Heart left ventricle (tissue), 16 donors: ENCODE measurements at regions not wholly inside any gene's neighbourhood (a gene's known extent, or its start where the extent isn't known, plus 50 kb on each side); places are given as distances from the start of the nearest gene placed in this dataset.

Experiments
- ATAC-seq, 4 donors: fragments of 200-7000 bp; cut with Tn5 transposase; one replicate each; pipeline ENCODE4 v1.9.1; 2020 to 2022; ENCODE audit warnings: moderate library complexity in 4 of 4, mild to moderate bottlenecking in 3 of 4, moderate number of reproducible peaks in 1 of 4
- DNase-seq, 5 donors: peaks; one replicate each; pipeline ENCODE4 v3.0.0-alpha.2; 2020
- H3K27ac ChIP-seq, 12 donors: fragments of 200-600 bp; sonication (generic) in 4 of 12; one replicate each; pipeline versions ENCODE4 v1.5.0 to v1.8.0; 2016 to 2022; ENCODE audit warnings: mild to moderate bottlenecking in 2 of 12
- H3K27me3 ChIP-seq, 9 donors: fragments of 200-600 bp; sonication (generic) in 2 of 9; one replicate each; pipeline versions ENCODE4 v1.5.1 to v1.8.0; 2016 to 2022; ENCODE audit warnings: mild to moderate bottlenecking in 3 of 9
- H3K36me3 ChIP-seq, 9 donors: fragments of 200-600 bp; sonication (generic) in 2 of 9; one replicate each; pipeline versions ENCODE4 v1.5.0 to v1.8.0; 2018 to 2022; ENCODE audit warnings: mild to moderate bottlenecking in 2 of 9
- H3K4me1 ChIP-seq, 12 donors: fragments of 200-600 bp; sonication (generic) in 4 of 12; one replicate each; pipeline versions ENCODE4 v1.5.0 to v1.8.0; 2016 to 2022; ENCODE audit warnings: mild to moderate bottlenecking in 3 of 12
- H3K4me3 ChIP-seq, 12 donors: fragments of 200-600 bp; sonication (generic) in 4 of 12; one replicate each; pipeline versions ENCODE4 v1.5.0 to v1.8.0; 2017 to 2022; ENCODE audit warnings: mild to moderate bottlenecking in 9 of 12, moderate library complexity in 4 of 12
- H3K9me3 ChIP-seq, 12 donors: fragments of 200-600 bp; sonication (generic) in 4 of 12; one replicate each; pipeline versions ENCODE4 v1.5.0 to v1.8.0; 2016 to 2022; ENCODE audit warnings: mild to moderate bottlenecking in 1 of 12
- POLR2A ChIP-seq, 2 donors: fragments of 450-650 bp; IDR thresholded peaks; one replicate each; pipeline ENCODE4 v1.6.1; 2017; ENCODE audit warnings: antibody characterized with exemption in 2 of 2, mild to moderate bottlenecking in 2 of 2, moderate library complexity in 2 of 2
- WGBS, 4 donors: extraction: QIAGEN DNeasy Blood & Tissue Kit in 2 of 4; methylation state at CpG; one replicate each; pipeline versions ENCODE4 v1.1.5 to v1.1.7; 2013 to 2018; 5-methylcytosine and 5-hydroxymethylcytosine counted together
- intact Hi-C, 10 donors: fragments of 100-400 bp; cut with DNase I; formaldehyde crosslinking; loops; one replicate each; pipeline versions ENCODE4 v1.11.1 to v1.14.2; 2022
- TF ChIP-seq, protein P1 (sequence below), 12 donors: fragments of 200-600 bp; sonication (generic) in 4 of 12; IDR thresholded peaks; one replicate each; pipeline versions ENCODE4 v1.5.0 to v1.8.0; 2018 to 2022; ENCODE audit warnings: antibody characterized with exemption in 12 of 12, mild to moderate bottlenecking in 5 of 12
- donor health status: ischemic (EF 13 %, LVEDD 7.1; RV severe dilation, severe dysfunction).
- donor health status: healthy with polysubstance abuse.
- donor health status: DM: no; HTN: yes; CAD: no.
- donor health status: DM: no; HTN: no; CAD: no.
- donor health status: ischemic (EF 25% LVEDD 6.9; RV normal size, moderate dysfunction).
- donor health status: ischemic (EF 25% LVEDD 5.7; RV mildly dilated, moderate dysfunction).
- donor health status: healthy.
- donor health status: DM: yes; HTN: yes; CAD: no.
- donor health status: ischemic (EF 35%, LVEDD 5.7; RV mildly dilated, moderate dysfunction).
- donor health status: nonischemic (EF 11% LVEDD 7.7; RV severe dilation, severe dysfunction).
- donor health status: DM: yes; HTN: yes; CAD: no.
- donor health status: PGD.
- donor health status: ischemic (EF 29% LVEDD 5.4; RV normal size, mild dysfunction).
- donor health status: nonischemic (EF 23%, LVEDD 6.1; RV moderate dilation, normal function).

DNA sequence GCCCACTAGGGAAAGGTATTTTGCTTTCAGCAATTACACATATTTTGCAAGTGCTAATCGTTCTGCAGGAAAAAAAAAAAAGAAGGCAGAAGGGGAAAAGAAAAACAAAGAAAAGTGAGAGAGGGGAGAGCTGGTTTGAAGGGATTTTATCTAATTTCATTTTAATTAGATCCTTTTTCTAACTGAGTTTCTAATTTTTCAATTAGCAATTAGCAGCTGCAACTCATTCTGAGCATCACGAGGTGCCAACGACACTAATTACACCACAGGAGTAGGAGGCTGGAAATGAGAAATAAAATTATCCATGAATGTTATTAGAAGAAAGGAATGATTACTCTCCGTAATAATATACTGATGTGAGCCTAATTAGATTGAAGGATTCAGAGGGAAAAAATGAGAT lies 481.0 kb upstream of the CAMK1G start:
- intact Hi-C loops: no loop called here
- no peak overlapping the region for H3K4me3 ChIP-seq
- H3K27ac ChIP-seq: no peak overlapping the region
- TF ChIP-seq, protein P1, sequence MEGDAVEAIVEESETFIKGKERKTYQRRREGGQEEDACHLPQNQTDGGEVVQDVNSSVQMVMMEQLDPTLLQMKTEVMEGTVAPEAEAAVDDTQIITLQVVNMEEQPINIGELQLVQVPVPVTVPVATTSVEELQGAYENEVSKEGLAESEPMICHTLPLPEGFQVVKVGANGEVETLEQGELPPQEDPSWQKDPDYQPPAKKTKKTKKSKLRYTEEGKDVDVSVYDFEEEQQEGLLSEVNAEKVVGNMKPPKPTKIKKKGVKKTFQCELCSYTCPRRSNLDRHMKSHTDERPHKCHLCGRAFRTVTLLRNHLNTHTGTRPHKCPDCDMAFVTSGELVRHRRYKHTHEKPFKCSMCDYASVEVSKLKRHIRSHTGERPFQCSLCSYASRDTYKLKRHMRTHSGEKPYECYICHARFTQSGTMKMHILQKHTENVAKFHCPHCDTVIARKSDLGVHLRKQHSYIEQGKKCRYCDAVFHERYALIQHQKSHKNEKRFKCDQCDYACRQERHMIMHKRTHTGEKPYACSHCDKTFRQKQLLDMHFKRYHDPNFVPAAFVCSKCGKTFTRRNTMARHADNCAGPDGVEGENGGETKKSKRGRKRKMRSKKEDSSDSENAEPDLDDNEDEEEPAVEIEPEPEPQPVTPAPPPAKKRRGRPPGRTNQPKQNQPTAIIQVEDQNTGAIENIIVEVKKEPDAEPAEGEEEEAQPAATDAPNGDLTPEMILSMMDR (IDR thresholded peaks at IDR 0.05): no peak
- no peak for TF ChIP-seq POLR2A (IDR thresholded peaks at IDR 0.05)
- H3K9me3 ChIP-seq: no peaks in the 10 kb centered on the region
- 62 to 68% (median 63%) methylated on average over 4 of the region's 4 CpGs for WGBS, 4 donors
- no peak for DNase-seq
- no peaks in the 10 kb centered on the region for H3K4me1 ChIP-seq
- H3K36me3 ChIP-seq: no peaks in the 10 kb centered on the region
- H3K27me3 ChIP-seq: no peaks in the 10 kb centered on the region
- ATAC-seq: no peak

DNA sequence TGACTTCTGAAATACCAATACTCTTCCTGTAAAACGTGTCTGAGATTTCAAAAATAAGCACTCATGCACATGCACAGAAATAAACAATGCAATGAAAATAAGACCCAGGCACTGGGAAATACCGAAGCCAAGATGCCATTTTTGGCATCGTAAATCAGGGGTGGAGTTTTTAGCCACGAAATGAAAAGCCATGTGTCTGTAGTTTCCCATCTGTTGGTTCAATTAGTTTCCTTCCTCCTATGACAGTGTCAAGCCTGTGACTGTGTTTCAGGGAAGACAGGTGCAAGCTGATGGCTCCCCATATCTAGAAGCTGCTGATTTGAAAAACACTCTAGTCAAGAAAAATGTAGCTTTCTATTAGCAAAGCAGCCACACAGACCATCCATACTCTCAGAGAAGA lies 480.4 kb upstream of the CAMK1G start:
- WGBS, 4 donors: 29 to 38% (median 33%) methylated on average over 4 of the region's 4 CpGs
- intact Hi-C loops: no loop called here

DNA sequence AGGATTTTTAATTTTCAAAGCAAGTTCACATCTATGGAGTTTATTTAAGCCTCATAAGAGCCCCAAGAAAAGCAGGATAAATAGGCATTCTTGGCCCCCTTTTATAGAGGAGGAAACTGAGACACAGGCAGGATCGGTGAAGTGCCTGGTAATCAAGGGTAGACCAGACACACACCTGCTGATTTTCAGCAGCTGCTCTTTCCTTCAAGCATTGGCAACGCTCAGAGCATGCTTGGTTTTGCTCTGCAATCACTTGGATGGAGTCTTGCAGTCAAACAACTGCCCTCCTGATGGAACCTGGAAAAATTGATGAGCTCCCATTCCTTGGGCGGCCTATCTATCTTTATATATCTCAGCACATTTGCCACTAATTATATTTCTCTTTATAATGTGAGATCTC lies 478.9 kb upstream of the CAMK1G start:
- Histone ChIP-seq H3K27me3 (no peaks in the 10 kb centered on the region), H3K27ac (no peak overlapping the region), H3K9me3 (no peaks in the 10 kb centered on the region), H3K4me3 (no peak overlapping the region), H3K36me3 (no peaks in the 10 kb centered on the region), H3K4me1 (no peaks in the 10 kb centered on the region)
- ATAC-seq (no peak), DNase-seq (no peak)
- 80 to 84% (median 82%) methylated on average over 3 of the region's 3 CpGs for WGBS, 4 donors
- no peak for TF ChIP-seq POLR2A (IDR thresholded peaks at IDR 0.05)
- TF ChIP-seq, protein P1 (IDR thresholded peaks at IDR 0.05): no peak
- intact Hi-C loops: no loop called here

More for the DNA sequence above, 480.4 kb upstream of the CAMK1G start:
- TF ChIP-seq, protein P1 (IDR thresholded peaks at IDR 0.05): no peak
- no peak for TF ChIP-seq POLR2A (IDR thresholded peaks at IDR 0.05)
- no peaks in the 10 kb centered on the region for H3K4me1 ChIP-seq
- no peak overlapping the region for H3K4me3 ChIP-seq
- DNase-seq (no peak), ATAC-seq (no peak)
- H3K9me3 ChIP-seq: no peaks in the 10 kb centered on the region
- no peak overlapping the region for H3K27ac ChIP-seq
- H3K36me3 ChIP-seq: no peaks in the 10 kb centered on the region
- H3K27me3 ChIP-seq: no peaks in the 10 kb centered on the region

DNA sequence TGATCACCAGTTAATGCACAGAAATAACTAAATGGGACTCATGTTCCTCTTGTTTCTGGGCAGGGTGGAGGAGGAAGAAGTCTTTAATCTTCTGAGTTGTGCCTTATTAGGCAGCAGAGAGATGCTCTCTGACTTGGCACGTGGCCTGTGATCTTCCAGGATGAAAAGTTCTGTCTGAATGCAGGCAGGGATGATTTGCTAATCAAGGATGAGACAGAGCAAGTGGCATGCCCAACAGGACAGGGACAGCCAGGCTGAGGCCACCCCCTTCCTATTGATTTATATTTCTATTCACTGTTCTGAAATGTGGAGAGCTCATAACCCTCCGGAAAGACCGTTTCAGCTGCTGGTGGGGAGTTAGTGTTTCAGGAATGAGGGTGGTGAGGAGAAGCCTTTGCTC lies 477.8 kb upstream of the CAMK1G start:
- no peaks in the 10 kb centered on the region for H3K27me3 ChIP-seq
- WGBS, 4 donors: 55 to 61% (median 58%) methylated on average over 3 of the region's 3 CpGs
- no peaks in the 10 kb centered on the region for H3K36me3 ChIP-seq
- no peak overlapping the region for H3K4me3 ChIP-seq
- intact Hi-C loops: no loop called here
- no peak for DNase-seq
- H3K9me3 ChIP-seq: no peaks in the 10 kb centered on the region
- no peak for ATAC-seq
- no peak for TF ChIP-seq POLR2A (IDR thresholded peaks at IDR 0.05)
- TF ChIP-seq, protein P1 (IDR thresholded peaks at IDR 0.05): no peak
- no peak overlapping the region for H3K27ac ChIP-seq
- no peaks in the 10 kb centered on the region for H3K4me1 ChIP-seq
